H1 (cell line): ENCODE measurements at regions not wholly inside any gene's neighbourhood (a gene's known extent, or its start where the extent isn't known, plus 50 kb on each side); places are given as distances from the start of the nearest gene placed in this dataset.

Experiments
- CTCF ChIA-PET: fragments of 300-600 bp; sonication (Branson Sonifier 250); formaldehyde crosslinking; loops from one replicate; lab custom pipeline; 2021; ENCODE audit not compliant: partially characterized antibody; lab: Charles Lee
- POLR2A ChIA-PET: fragments of 300-600 bp; sonication (Branson Sonifier 250); formaldehyde crosslinking; loops from one replicate; lab custom pipeline; 2021; ENCODE audit warnings: inconsistent platforms; ENCODE audit not compliant: partially characterized antibody; lab: Charles Lee
- DNase-seq, 2 experiments: peaks; one replicate each; pipeline versions ENCODE4 v3.0.0 to v3.0.0-alpha.2; 2010 to 2022; ENCODE audit warnings: low spot score in 2 of 2, low read depth in 1 of 2, mixed read lengths in 1 of 2
- FAIRE-seq: peaks from 2 replicates; lab custom pipeline; 2011; peaks lifted over from hg19 to GRCh38; lab: Jason Lieb, UNC
- H2AFZ ChIP-seq: 2 replicates; pipeline ENCODE4 v1.8.1; 2012; ENCODE audit warnings: low read length, inconsistent platforms
- H2AK5ac ChIP-seq: 2 replicates; pipeline ENCODE4 v1.6.1; 2013; ENCODE audit warnings: low read depth, low read length
- H2BK120ac ChIP-seq: replicated peaks from 2 replicates; pipeline ENCODE3; 2013; ENCODE audit warnings: low read depth, low read length, inconsistent platforms
- H2BK12ac ChIP-seq: 2 replicates; pipeline ENCODE4 v1.6.1; 2013; ENCODE audit warnings: low read depth, low read length
- H2BK15ac ChIP-seq: 2 replicates; pipeline ENCODE4 v1.6.1; 2013; ENCODE audit warnings: low read length
- H2BK20ac ChIP-seq: 2 replicates; pipeline ENCODE4 v1.6.1; 2013; ENCODE audit warnings: low read length
- H2BK5ac ChIP-seq: 2 replicates; pipeline ENCODE4 v1.6.1; 2013; ENCODE audit warnings: low read depth, low read length
- H3K14ac ChIP-seq: 2 replicates; pipeline ENCODE4 v1.6.1; 2013; ENCODE audit warnings: inconsistent platforms; ENCODE audit not compliant: insufficient read length
- H3K18ac ChIP-seq: 2 replicates; pipeline ENCODE4 v1.6.1; 2013; ENCODE audit warnings: low read length; ENCODE audit errors: extremely low read depth
- H3K23ac ChIP-seq: 2 replicates; pipeline ENCODE4 v1.6.1; 2013; ENCODE audit warnings: inconsistent platforms; ENCODE audit not compliant: insufficient read length
- H3K23me2 ChIP-seq: 2 replicates; pipeline ENCODE4 v1.6.1; 2013; ENCODE audit warnings: low read depth, low read length
- H3K27ac ChIP-seq: 2 replicates; pipeline ENCODE4 v1.6.1; 2011; ENCODE audit warnings: low read depth, low read length, inconsistent platforms
- H3K27me3 ChIP-seq, 4 experiments: replicated peaks in 1 of 4; 1 replicate in 1 of 4; 2 replicates in 3 of 4; pipeline versions ENCODE4 v1.6.1 to v1.8.1; 2011 to 2013; ENCODE audit warnings: low read length in 3 of 4, mild to moderate bottlenecking in 3 of 4, inconsistent platforms in 2 of 4, mixed read lengths in 2 of 4, moderate library complexity in 1 of 4; ENCODE audit not compliant: control insufficient read depth in 3 of 4, insufficient read depth in 3 of 4; ENCODE audit errors: extremely low read depth in 1 of 4
- H3K36me3 ChIP-seq, 4 experiments: 2 replicates each; pipeline versions ENCODE4 v1.6.1 to v1.8.1; 2011 to 2013; ENCODE audit warnings: mild to moderate bottlenecking in 4 of 4, low read length in 3 of 4, moderate library complexity in 2 of 4, control low read depth in 1 of 4, inconsistent platforms in 1 of 4; ENCODE audit not compliant: insufficient read depth in 4 of 4, control insufficient read depth in 2 of 4
- H3K4ac ChIP-seq: replicated peaks from 2 replicates; pipeline ENCODE3; 2013; ENCODE audit warnings: low read length, low read depth, mixed read lengths, inconsistent platforms; ENCODE audit not compliant: insufficient read length
- H3K4me1 ChIP-seq, 4 experiments: replicated peaks in 1 of 4; 1 replicate in 1 of 4; 2 replicates in 3 of 4; pipeline versions ENCODE4 v1.6.1 to v1.8.1; 2011 to 2013; ENCODE audit warnings: low read length in 3 of 4, inconsistent platforms in 2 of 4, mixed read lengths in 1 of 4; ENCODE audit not compliant: insufficient read depth in 4 of 4, control insufficient read depth in 3 of 4
- H3K4me2 ChIP-seq, 2 experiments: 2 replicates each; pipeline versions ENCODE4 v1.6.1 to v1.8.1; 2011 to 2013; ENCODE audit warnings: low read depth in 2 of 2, low read length in 2 of 2, control low read depth in 1 of 2, inconsistent platforms in 1 of 2, mild to moderate bottlenecking in 1 of 2; ENCODE audit not compliant: insufficient read depth in 1 of 2
- H3K4me3 ChIP-seq, 4 experiments: fragments of 200-600, 300-600 bp in 1 of 4; sonication (generic), shearing (Covaris generic), sonication (Bioruptor Twin) in 1 of 4; 2 replicates each; pipeline versions ENCODE4 v1.5.1 to v1.8.1; 2011 to 2016; ENCODE audit warnings: low read length in 4 of 4, low read depth in 3 of 4, control low read depth in 2 of 4, inconsistent platforms in 2 of 4, mild to moderate bottlenecking in 2 of 4, mixed read lengths in 1 of 4, moderate library complexity in 1 of 4; ENCODE audit not compliant: insufficient read depth in 2 of 4; ENCODE audit errors: extremely low read depth in 1 of 4
- H3K56ac ChIP-seq: replicated peaks from 2 replicates; pipeline ENCODE3; 2013; ENCODE audit warnings: low read depth, mild to moderate bottlenecking, mixed read lengths, low read length, inconsistent platforms; ENCODE audit not compliant: insufficient read length
- H3K79me1 ChIP-seq: 2 replicates; pipeline ENCODE4 v1.6.1; 2013; ENCODE audit warnings: low read depth, low read length, control low read depth
- H3K79me2 ChIP-seq, 2 experiments: 2 replicates each; pipeline versions ENCODE4 v1.6.1 to v1.8.1; 2012 to 2013; ENCODE audit warnings: low read length in 2 of 2, mild to moderate bottlenecking in 2 of 2, inconsistent platforms in 1 of 2; ENCODE audit not compliant: insufficient read depth in 2 of 2, control insufficient read depth in 1 of 2
- H3K9ac ChIP-seq, 4 experiments: replicated peaks in 1 of 4; 1 replicate in 1 of 4; 2 replicates in 3 of 4; pipeline versions ENCODE4 v1.6.1 to v1.8.1; 2011 to 2013; ENCODE audit warnings: low read depth in 3 of 4, low read length in 3 of 4, control low read depth in 2 of 4, mild to moderate bottlenecking in 2 of 4, moderate library complexity in 2 of 4, inconsistent platforms in 1 of 4; ENCODE audit errors: extremely low read depth in 1 of 4
- H3K9me3 ChIP-seq, 2 experiments: 2 replicates each; pipeline versions ENCODE4 v1.6.1 to v1.8.1; 2012 to 2013; ENCODE audit warnings: mild to moderate bottlenecking in 2 of 2, moderate library complexity in 2 of 2, control low read depth in 1 of 2, inconsistent platforms in 1 of 2, low read depth in 1 of 2, low read length in 1 of 2, mixed read lengths in 1 of 2; ENCODE audit not compliant: insufficient read depth in 2 of 2
- H4K20me1 ChIP-seq, 2 experiments: replicated peaks in 1 of 2; 2 replicates each; pipeline versions ENCODE3 to v1.8.1; 2011 to 2013; ENCODE audit warnings: inconsistent platforms in 2 of 2, low read length in 2 of 2, mild to moderate bottlenecking in 1 of 2; ENCODE audit not compliant: insufficient read depth in 2 of 2, control insufficient read depth in 1 of 2
- H4K5ac ChIP-seq: 2 replicates; pipeline ENCODE4 v1.6.1; 2013; ENCODE audit warnings: low read length, low read depth, mixed read lengths, inconsistent platforms; ENCODE audit not compliant: insufficient read length
- H4K8ac ChIP-seq: 2 replicates; pipeline ENCODE4 v1.8.0; 2013; ENCODE audit warnings: mild to moderate bottlenecking, moderate library complexity, low read length, inconsistent platforms; ENCODE audit not compliant: insufficient read depth; ENCODE audit errors: extremely low read depth
- H4K91ac ChIP-seq: replicated peaks from 2 replicates; pipeline ENCODE3; 2013; ENCODE audit warnings: low read length, mixed read lengths, inconsistent platforms; ENCODE audit not compliant: insufficient read length
- JUN ChIP-seq: IDR thresholded peaks from 2 replicates; pipeline ENCODE4 v1.6.1; 2011; ENCODE audit warnings: low read depth, mild to moderate bottlenecking, improper control_type of control experiment, low read length
- POLR2A ChIP-seq, 2 experiments: IDR thresholded peaks; 1 replicate in 1 of 2; 2 replicates in 1 of 2; pipeline ENCODE4 v1.6.1; 2011; ENCODE audit warnings: low read depth in 2 of 2, low read length in 2 of 2, mild to moderate bottlenecking in 2 of 2; ENCODE audit errors: control extremely low read depth in 1 of 2
- RBBP5 ChIP-seq: IDR thresholded peaks from 2 replicates; pipeline ENCODE4 v1.7.1; 2012; ENCODE audit warnings: low read depth, mild to moderate bottlenecking, inconsistent platforms, low read length, moderate library complexity, borderline replicate concordance
- SIX5 ChIP-seq: IDR thresholded peaks from 2 replicates; pipeline ENCODE4 v1.6.1; 2011; ENCODE audit warnings: mild to moderate bottlenecking, low read depth, low read length
- SRF ChIP-seq: IDR thresholded peaks from 2 replicates; pipeline ENCODE4 v1.6.1; 2011; ENCODE audit warnings: mild to moderate bottlenecking, low read depth, low read length, moderate library complexity
- TAF7 ChIP-seq: optimal IDR thresholded peaks from 2 replicates; pipeline ENCODE3; 2011; ENCODE audit warnings: low read depth, mild to moderate bottlenecking, inconsistent platforms, low read length, moderate library complexity, borderline replicate concordance
- WGBS, 2 experiments: shearing (Covaris generic) in 1 of 2; methylation state at CpG; one replicate each; pipeline versions ENCODE4 v1.1.6 to v1.1.7; 2013 to 2015; ENCODE audit warnings: low lambda C conversion rate in 2 of 2, mixed read lengths in 2 of 2, inconsistent platforms in 1 of 2, low coverage in 1 of 2, missing lambda C conversion rate in 1 of 2; ENCODE audit not compliant: insufficient replicate concordance in 2 of 2, insufficient coverage in 1 of 2, insufficient read length in 1 of 2; ENCODE audit errors: extremely low coverage in 1 of 2, missing lambda C conversion rate in 1 of 2; 5-methylcytosine and 5-hydroxymethylcytosine counted together

GRCh38 chr2:239587841-239588240, 187.0 kb upstream of the HDAC4 start:
- Histone ChIP-seq H3K27me3 (no peaks in the 10 kb centered on the region), H3K79me2 (no peaks in the 10 kb centered on the region), H2BK20ac (no peak overlapping the region), H3K4ac (no peak overlapping the region), H3K56ac (no peak overlapping the region), H2AK5ac (no peak overlapping the region), H3K23me2 (no peaks in the 10 kb centered on the region), H2BK5ac (no peak overlapping the region), H3K27ac (no peak overlapping the region), H2BK15ac (no peak overlapping the region), H3K18ac (no peak overlapping the region), H3K23ac (no peak overlapping the region), H3K79me1 (no peaks in the 10 kb centered on the region), H3K9ac (no peak overlapping the region), H4K91ac (no peak overlapping the region), H4K5ac (no peak overlapping the region), H3K36me3 (no peaks in the 10 kb centered on the region), H3K4me1 (no peaks in the 10 kb centered on the region; a peak in 1 of 7 replicates), H3K9me3 (peaks cover 7 to 11% of the 10 kb centered on the region in 2 experiments), H3K14ac (no peak overlapping the region), H2AFZ (no peak overlapping the region), H3K4me3 (no peak overlapping the region), H2BK12ac (no peak overlapping the region), H2BK120ac (no peak overlapping the region), H4K8ac (peak overlapping the region; percentile 60), H3K4me2 (no peak overlapping the region), H4K20me1 (no peaks in the 10 kb centered on the region)
- POLR2A ChIA-PET = no interaction called here
- FAIRE-seq (no peak), DNase-seq (no peak)
- TF ChIP-seq TAF7 (no peak), RBBP5 (no peak), SRF (no peak), SIX5 (no peak), POLR2A (IDR thresholded peaks at IDR 0.05; ENCODE audit: control extremely low read depth in 1 of 2, low read depth in 2 of 2, low read length in 2 of 2) (no peak), JUN (no peak)
- CTCF ChIA-PET = no interaction called here
- WGBS, 2 experiments = 95% methylated on average over 14 of the region's 14 CpGs; no CpG with 5 or more reads in 1 of the 2 experiments
